ENCODE measurements at regions not wholly inside any gene's neighbourhood (a gene's known extent, or its start where the extent isn't known, plus 50 kb on each side); places are given as distances from the start of the nearest gene placed in this dataset.

DNA sequence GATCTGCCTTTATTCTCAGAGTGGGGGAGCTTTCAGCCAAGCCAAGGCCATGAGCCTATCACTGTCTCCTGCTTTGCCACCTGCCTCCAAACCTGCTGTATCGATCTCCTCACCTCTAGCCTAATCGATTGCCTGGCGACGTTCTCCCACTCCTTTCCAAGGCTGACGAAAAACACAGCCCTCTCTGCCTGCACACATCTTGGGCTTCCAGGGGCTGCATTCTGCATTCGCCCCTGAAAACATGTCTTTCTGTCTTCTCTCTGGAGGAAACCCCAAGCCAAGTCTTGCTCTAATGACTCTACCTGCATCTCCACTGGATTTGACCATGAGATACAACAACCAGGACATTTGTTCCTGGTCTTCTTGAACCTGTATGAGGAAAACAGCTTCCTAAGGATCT lies 540.7 kb downstream of the BCL11B start:
- intact Hi-C loops (cut with DNase I) = no loop called here
- ATAC-seq (no peak), DNase-seq (no peak)

DNA sequence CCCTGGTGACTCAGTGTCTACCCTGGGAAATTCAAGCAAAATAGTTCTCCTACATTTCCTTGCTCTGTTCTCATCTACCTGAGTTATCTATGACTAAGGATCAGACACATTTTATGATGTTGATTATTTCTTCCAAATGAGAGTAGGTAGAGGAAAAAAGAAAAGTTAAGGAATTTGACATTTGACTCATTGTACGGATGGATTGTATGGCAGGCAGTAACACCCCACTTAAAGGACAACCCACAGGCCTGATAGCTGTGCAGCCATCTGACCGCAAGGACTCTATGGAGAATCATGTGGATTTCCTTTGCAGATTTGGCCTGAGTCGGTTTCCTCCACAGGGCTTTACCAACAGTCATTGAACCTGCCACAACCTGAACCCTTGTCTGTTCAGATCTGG lies 540.3 kb downstream of the BCL11B start:
- ATAC-seq = no peak
- no peak for DNase-seq
- intact Hi-C loops (cut with DNase I) = no loop called here

DNA sequence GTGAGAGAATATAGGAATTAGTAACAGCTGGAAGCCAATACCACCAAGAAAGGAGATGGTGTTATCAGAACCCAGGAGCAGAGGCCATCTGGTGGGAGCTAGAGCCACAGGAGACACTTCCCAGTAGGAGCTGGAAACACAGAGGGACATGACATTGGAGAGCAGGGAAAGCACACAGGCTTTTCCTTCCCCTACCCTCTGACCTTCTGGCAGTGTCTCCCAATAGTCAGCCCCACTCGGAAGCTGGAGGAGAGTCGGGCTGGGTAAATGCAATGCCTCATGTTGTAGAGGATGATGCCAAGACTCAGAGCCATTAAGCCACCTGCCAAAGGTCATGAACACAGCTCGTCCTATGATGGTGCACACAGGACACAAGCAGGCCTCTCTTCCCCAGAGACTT lies 538.5 kb downstream of the BCL11B start:
- DNase-seq = no peak
- intact Hi-C loops (cut with DNase I) = no loop called here
- ATAC-seq = no peak

DNA sequence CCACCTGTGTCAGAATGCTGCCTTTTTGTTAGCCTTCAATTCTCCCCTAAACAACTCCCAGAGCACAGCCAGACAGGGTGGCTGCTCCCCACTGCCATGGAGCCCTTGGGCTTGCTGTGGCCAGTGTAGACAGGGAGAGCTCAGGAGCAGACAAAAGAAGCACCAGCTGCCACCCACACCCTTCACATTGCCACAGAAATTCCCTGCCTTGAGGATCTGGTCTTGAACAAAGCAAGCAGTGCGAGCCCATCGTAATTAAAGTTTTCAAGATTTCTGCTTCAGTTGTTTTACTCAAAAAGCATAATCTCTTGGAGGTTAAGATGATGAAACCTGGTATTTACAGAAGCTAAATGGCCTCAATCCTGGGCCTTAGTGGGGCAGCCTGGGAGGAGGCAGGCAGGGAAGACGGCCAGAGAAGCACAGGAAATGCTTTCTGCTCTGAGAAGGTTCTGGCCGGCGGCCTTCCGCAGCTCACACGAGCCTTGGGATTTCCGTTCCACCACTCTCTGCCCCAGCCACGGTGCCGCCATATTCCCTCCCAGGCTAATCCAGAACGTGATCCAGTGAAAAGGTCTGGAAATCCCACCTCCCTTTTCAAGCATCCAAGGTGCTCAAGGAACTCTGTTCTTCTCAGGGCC lies 535.2 kb downstream of the BCL11B start:
- ATAC-seq (no peak), DNase-seq (no peak)
- intact Hi-C loops (cut with DNase I) = no loop called here

DNA sequence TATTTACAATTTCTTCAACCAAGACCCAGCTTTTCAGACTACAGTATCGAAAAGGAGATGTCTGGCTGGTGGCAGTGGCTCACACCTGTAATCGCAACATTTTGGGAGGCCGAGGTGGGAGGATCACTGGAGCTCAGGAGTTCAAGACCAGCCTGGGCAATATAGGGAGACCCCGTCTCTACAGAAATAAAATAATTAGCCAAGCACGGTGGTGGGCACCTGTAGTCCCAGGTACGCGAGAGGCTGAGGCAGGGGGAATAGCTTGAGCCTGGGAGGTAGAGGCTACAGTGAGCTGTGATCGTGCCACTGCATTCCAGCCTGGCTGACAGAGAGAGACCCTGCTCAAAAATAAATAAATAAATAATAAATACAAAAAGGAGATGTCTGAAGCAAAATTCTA lies 530.5 kb downstream of the BCL11B start:
- intact Hi-C loops (cut with DNase I) = no loop called here
- ATAC-seq (no peak), DNase-seq (no peak)

DNA sequence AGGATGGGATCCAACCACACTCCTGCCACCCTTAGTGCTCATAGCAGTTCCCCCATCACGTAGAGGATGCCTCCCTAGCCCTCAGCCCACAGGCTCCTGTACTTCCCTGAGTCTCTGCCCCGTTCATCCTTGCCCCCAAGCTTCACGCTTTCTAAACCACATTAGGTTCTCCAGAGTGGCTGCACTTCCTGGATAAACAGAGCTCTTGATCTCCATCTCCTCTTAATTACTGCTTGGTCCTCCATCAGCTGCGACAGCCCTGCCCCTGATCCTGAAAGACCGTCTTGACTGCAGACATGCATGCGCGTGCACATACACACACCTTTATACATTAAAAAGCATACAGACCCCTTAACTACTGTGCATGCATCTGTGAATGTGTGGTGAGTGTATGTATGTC lies 530.0 kb downstream of the BCL11B start:
- no peak for DNase-seq
- ATAC-seq = no peak
- intact Hi-C loops (cut with DNase I) = no loop called here

DNA sequence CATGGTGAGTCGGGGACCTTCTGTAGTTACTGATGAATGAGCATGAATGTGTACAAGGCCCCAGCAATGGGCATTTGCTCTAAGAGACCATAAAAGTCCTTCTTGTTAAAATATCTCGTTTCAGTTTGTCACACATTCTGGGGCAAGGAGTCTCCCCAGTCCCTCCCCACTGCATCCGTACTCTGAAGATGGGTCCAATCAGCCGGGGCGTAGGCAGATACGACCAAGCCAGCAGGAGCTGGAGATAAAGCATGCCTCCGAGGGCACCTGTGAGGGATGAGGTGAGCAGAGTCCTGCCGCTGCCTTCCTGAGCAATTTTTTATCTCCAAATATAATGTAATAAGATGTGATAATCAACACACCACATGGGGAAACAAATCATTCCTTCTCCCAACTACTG lies 528.5 kb downstream of the BCL11B start:
- DNase-seq = no peak
- ATAC-seq = no peak
- intact Hi-C loops (cut with DNase I) = no loop called here

DNA sequence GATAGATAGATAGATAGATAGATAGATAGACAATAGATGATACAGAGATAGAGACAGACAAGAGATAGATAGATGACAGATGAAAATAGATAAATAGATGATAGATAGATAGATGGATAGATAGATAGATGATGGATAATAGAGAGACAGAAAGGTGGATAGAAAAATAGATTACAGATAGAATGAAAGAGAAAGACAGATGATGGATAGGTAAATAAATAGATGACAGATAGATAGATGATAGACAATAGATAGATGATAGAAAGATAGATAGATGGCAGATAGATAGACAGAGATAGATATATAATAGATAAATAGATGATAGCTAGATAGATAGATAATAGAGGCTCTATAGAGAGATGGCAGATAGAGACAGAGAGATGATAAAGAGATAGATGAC lies 523.0 kb downstream of the BCL11B start:
- DNase-seq (no peak), ATAC-seq (no peak)
- intact Hi-C loops (cut with DNase I) = no loop called here

DNA sequence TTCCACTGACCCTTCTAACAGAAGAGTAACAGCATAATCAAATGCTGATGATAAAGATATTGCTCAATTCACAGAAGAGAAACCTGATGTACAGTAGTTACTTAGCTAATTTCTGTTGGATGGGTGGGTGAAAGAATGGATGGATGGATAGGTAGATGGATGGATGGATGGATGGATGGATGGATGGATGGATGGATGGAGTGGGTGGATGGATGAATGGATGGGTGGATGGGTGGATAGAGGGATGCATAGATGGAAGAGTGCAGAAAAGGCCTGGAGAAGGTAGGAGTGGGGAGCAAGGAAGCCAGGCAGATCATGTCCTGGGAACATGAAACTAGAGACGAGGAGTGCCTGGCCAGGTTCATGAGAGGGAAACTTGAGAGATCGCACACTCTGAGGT lies 520.9 kb downstream of the BCL11B start:
- intact Hi-C loops (cut with DNase I) = no loop called here
- ATAC-seq = no peak
- no peak for DNase-seq

DNA sequence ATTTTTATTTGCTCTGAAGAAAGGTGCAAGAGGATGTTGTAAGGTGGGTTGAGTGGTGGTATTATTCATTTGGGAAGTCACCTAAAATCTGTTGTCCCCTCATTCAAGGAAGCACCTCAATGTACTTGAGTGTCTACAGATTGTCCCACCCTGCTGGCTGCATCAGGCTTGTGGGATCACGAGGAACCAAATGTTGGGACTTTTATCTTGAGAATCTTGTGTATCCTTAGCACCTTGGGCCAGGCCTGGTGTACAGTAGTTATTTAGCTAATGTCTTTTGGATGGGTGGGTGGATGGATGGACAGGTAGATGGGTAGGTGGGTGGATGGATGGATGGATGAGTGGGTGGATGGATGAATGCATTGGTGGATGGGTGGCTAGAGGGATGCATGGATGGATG lies 519.3 kb downstream of the BCL11B start:
- intact Hi-C loops (cut with DNase I) = no loop called here
- ATAC-seq = no peak
- no peak for DNase-seq

DNA sequence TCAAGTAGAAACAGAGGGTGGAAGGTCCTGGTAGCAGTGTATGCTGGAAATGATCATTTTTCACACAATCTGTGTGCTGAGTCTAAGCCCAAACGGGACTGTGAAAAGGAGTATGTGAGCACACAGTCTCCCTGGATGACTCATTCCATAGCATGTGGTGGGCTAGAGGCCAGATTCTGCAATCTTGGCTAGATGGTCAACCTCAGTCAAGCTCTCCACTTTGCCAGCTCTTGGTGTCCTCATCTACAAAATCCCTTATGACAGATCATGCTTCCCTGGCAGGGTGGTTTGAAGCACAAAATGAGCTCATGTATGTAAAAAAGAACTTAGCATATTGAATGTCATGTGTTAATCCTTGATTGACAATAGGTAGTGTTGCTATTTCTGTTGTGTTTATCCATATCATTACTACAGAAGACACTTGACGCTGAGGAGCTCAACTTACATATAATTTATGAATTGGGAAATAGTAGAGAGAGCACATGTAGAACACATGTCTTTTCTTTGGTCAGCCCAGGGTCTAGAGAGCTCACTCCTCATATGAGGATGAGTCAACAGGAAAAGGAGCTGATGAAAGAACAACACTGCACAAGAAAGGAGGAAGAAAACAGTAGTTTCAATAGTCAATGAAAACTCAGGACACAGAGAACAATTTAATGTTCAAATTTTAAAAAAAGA lies 517.5 kb downstream of the BCL11B start:
- intact Hi-C loops (cut with DNase I) = no loop called here
- DNase-seq (no peak), ATAC-seq (no peak)

DNA sequence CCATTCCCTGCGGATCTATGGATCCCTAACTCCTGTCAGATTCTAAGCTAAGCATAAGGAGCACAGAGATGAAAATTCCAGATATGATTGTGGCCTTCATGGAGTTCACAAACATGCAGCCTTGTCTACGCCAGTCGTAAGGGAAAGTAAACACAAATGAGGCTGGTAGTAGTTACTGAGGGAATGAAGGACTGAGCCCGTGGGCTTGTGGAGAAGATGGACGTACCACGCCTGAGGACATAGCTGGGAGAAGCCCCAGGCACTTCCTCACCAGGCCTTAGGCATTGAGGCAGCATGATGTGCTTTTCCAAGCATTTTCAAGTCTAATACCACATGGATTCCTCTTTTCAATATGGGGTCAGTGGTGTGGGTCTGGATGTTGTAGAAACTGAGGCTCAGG lies 515.2 kb downstream of the BCL11B start:
- ATAC-seq = no peak
- intact Hi-C loops (cut with DNase I) = no loop called here
- no peak for DNase-seq

DNA sequence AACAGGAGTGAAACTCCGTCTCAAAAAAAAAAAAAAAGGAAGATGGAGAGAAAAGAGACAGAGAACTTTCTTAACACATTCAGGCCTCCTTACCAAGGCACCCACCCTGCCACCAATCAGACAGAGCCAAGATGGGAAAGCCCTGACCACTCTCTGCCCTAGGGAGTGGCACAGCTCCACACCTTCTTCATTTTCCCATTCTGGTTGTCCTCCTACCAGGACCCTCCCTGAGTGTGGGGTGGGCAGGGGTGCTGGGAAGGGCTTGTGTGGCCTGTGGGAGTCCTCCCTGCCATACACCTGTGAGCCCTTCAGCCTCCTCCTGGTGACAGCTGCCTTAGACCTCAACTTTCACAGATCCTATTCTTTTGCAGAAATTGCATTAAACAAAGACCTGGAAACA lies 513.6 kb downstream of the BCL11B start:
- intact Hi-C loops (cut with DNase I) = no loop called here
- DNase-seq (no peak), ATAC-seq (no peak)

DNA sequence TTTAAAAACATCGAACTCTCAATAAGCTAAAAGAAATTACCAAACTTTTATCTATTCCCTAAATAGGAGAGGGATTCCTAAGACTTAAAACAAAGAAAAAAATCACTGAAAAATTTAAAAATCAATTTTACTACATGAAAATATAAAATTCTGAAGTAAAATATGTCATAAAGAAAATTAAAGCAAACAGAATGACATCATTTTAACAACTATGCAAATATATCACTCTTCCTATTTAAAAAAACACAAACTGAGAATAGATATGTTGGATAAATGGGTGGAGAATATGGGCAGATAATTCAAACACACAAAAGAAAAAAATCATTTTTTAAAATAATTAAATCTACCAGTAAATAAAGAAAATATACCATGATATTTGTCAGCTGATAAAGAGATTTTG lies 510.0 kb downstream of the BCL11B start:
- no peak for ATAC-seq
- intact Hi-C loops (cut with DNase I) = no loop called here
- no peak for DNase-seq

DNA sequence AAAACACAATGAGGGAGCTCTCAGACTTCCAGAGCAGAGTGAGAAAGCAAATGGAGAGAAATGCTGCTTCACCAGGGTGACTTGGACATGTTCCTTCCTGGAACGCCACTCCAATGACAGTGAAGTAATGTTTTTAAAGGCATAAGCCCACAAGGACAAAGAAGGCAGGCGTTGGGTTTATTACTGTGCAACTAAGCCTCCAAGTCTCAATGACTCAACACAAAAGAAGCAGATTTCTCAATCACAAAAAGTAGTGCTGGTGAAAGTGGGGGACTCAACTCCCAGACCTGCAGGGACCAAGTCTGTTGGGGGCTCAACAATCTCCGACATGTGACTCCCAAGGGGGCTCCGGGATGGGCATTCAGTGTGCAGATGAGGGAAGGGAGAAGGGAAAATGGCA lies 505.2 kb downstream of the BCL11B start:
- ATAC-seq (no peak), DNase-seq (no peak)
- intact Hi-C loops (cut with DNase I) = no loop called here

DNA sequence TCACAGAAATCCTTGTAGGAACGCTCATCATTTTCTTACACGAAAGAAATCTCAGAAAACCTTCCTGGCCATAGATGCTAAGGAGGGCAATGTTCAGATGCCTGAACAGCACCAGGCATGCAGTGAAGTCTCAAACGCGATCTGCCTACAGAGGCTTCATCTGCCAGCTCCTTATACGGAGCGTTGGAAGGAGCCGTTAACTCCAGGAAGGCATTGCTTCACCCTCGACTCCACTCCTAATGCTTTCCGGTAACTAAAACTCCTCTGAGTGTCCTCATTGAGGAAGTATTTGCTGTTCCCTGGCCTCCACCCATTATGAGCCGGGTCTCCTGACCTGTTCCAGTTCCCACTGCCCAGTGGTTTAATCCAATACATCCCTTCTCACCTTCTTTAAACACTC lies 502.7 kb downstream of the BCL11B start:
- intact Hi-C loops (cut with DNase I) = no loop called here
- no peak for ATAC-seq

DNA sequence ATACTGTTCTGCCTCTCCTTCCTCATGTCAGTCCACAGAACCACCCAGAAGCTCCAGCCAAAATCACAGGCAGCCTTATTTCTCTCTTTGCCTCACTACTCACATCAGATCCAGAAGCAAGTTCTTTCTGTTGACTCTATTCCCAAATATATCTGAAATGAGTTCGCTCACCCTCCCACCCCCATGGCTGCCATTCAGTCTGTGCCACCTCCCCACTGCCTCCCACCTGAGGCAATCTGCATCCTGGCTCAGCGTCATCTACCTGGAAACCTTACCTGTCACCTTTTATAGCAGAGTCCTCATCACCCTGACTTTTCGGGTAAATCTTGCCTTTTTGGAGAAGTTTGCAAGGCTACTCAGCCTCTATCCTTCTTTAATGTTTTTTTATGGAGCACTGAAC lies 501.8 kb downstream of the BCL11B start:
- no peak for DNase-seq
- intact Hi-C loops (cut with DNase I) = no loop called here
- ATAC-seq = no peak

More for the DNA sequence above, 502.7 kb downstream of the BCL11B start:
- DNase-seq = no peak

DNA sequence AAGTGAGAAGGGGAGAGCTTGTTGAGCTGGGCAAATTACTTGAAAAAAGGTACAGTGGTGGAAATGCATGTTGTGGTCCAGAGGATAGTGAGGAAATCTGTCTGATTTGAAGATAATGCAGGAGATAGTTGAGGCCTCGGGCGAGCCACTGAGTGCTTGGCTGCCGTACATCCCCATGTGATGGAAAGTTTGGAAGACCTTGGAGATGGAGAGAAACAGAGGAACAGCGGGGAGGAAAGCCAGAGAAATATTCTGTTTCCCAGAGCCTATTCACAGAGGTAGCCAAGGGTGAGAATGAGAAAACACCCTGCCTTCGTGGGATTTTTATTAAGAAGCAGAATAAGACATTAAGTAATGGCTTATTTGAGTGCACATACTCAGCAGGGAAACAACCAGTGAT lies 498.2 kb downstream of the BCL11B start:
- ATAC-seq (no peak), DNase-seq (no peak)
- intact Hi-C loops (cut with DNase I) = no loop called here

DNA sequence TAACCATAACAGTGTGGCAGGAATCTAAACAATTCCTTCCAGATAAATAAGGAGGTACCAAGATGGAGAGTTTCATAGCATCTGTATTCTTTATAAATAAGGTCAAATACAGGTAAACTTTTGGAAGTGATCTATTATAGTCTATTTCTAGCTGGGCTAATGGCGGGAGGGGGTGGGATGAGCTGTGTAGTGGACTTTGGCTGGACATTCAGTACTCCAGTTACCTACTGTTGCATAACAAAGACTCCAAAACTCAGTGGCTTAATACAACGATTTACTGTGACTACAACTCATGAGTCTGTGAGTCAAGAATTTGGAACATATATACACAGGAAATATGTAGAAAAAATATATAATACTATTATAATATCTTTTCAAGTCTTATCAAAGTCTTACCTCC lies 496.1 kb downstream of the BCL11B start:
- DNase-seq (no peak), ATAC-seq (no peak)
- intact Hi-C loops (cut with DNase I) = no loop called here

DNA sequence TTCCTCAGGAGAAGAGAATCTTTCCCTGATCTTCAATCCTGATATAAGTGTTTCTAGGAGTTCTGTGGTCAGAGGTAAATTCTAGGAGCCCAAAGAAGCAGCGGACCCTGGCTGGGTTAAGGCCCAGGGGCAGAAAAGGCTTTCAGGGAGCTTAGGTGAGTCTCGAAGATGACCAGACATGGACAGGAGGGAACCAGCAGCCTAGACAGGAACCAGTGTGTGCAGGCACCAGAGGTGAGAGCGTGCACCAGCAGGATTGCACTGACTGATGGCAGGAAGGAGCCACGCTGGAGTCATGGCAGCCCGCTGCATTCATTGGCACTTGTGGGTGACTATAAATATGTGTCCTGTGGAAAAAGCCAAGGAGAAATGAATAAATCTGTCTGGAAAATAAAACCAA lies 489.9 kb downstream of the BCL11B start:
- ATAC-seq (no peak), DNase-seq (no peak)
- intact Hi-C loops (cut with DNase I) = no loop called here

DNA sequence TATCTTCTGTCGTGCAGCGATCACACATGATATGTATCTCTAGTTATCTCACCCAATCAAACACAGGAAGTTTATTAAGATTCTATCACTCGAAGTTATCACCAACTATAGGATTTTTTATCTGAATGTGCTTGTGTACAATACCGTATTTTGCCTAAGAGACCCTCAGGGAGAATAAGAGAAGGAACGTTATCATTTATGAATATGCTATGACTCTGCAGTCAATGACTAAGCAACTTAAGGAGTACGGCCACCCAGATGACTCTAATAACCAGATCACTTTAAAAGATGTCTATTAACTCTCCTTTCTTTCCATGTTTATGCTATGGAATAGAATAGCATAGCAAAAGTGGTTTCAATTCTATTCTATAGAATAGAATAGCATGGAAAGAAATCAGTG lies 486.4 kb downstream of the BCL11B start:
- no peak for ATAC-seq

DNA sequence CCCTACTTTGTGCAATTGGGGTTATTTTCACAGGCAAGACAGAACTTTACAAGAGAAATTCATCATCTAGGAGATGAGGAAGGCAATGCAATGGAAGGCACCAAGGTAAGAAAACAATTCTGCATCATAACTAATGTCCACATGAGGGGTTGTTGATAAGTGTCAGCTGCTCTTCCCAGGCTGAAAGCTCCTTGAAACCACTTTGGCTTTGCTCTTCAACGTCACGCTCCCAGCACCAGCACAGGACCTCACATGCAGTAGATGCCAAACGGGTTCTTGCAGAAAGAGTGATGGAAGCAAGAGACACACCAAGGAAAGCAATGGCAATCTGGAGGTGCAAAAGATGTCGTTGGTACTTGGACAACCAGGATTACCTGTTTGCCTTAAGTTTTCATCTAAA lies 485.5 kb downstream of the BCL11B start:
- intact Hi-C loops (cut with DNase I) = no loop called here
- no peak for DNase-seq
- no peak for ATAC-seq

More for the DNA sequence above, 486.4 kb downstream of the BCL11B start:
- no peak for DNase-seq
- intact Hi-C loops (cut with DNase I) = no loop called here

Measured in left cardiac atrium (tissue), 4 donors.